ENCODE measurements at regions not wholly inside any gene's neighbourhood (a gene's known extent, or its start where the extent isn't known, plus 50 kb on each side); places are given as distances from the start of the nearest gene placed in this dataset.
A peak's percentile ranks its signal among the peaks of the same experiment; 100 is the strongest.

DNA sequence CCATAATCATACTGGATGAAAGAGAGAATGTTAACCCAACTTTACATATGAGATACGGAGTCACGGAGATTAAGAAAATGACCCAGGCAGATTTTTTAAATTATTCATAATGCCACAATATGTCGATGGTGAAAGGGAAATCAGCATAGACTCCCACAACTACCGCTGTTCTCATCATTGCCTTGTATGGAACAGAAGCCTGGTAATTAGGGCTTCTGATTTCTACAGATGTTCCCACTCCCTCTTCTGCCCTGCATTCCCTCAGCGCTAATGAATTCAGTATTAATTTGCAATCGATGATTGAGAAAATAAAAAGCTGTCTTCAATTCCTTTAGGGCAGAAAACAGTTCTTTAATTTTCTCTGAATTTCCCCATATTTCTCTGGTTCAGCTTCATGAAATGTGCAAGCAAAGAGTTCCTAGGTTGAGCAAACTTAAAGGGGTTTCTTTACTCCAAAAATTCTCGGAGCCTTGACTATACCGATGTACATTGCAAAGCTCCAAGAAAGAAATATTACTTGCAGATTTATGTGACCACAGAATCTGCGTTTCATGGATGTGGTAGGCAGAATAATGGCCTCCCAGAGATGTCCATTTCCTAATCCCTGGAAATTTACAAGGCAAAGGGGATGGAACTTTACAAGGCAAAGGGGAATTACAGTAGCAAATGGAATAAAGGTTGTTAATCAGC, 134.9 kb upstream of the ZC3H12C start:
- Histone ChIP-seq H3K27ac (ENCODE audit: low read depth) (no peak overlapping the region), H3K9me2 (ENCODE audit: insufficient read depth) (peaks cover 14% of the 10 kb centered on the region; the same call in 1 of the 2 replicates), H3K27me3 (ENCODE audit: insufficient read depth) (no peaks in the 10 kb centered on the region), H3K4me3 (no peak overlapping the region), H2AFZ (0 out of 2 replicates have a peak overlapping the region, but pooled peaks have one; percentile 3), H3K79me2 (replicated peaks; ENCODE audit: insufficient read depth) (no peaks in the 10 kb centered on the region), H3K4me2 (no peak overlapping the region), H3K4me1 (ENCODE audit: insufficient read depth) (peaks cover 4% of the 10 kb centered on the region; the same call in 1 of the 2 replicates), H3F3A (replicated peaks; ENCODE audit: low read depth) (no peaks in the 10 kb centered on the region), H3K36me3 (ENCODE audit: insufficient read depth) (no peaks in the 10 kb centered on the region), H4K20me1 (replicated peaks; ENCODE audit: insufficient read depth) (no peaks in the 10 kb centered on the region)
- H3K27me3 Mint-ChIP-seq (ENCODE audit: insufficient read depth, low read depth, poor library complexity), result no peaks in the 10 kb centered on the region
- H3K36me3 Mint-ChIP-seq (ENCODE audit: low read depth), result no peaks in the 10 kb centered on the region; the same call in 2 of the 3 replicates
- no peak overlapping the region for H3K27ac Mint-ChIP-seq
- H3K4me3 Mint-ChIP-seq, result no peak overlapping the region
- DNase-seq (ENCODE audit: low spot score) (no peak), ATAC-seq (no peak)
- TF ChIP-seq EZH2 (IDR thresholded peaks at IDR 0.05; ENCODE audit: low read depth, unreplicated experiment) (no peak), NANOG (IDR thresholded peaks at IDR 0.05; ENCODE audit: borderline replicate concordance) (no peak), STAT1 (IDR thresholded peaks at IDR 0.05; ENCODE audit: unreplicated experiment) (no peak), ZNF331 (CRISPR knock-in tag; IDR thresholded peaks at IDR 0.05; ENCODE audit: low read depth) (no peak), JUNB (IDR thresholded peaks at IDR 0.05; ENCODE audit: unreplicated experiment) (no peak), POLR2AphosphoS5 (IDR thresholded peaks at IDR 0.05; ENCODE audit: low read depth) (no peak), EZH2phosphoT487 (IDR thresholded peaks at IDR 0.05; ENCODE audit: unreplicated experiment) (no peak)
- TF ChIP-seq, protein P1, sequence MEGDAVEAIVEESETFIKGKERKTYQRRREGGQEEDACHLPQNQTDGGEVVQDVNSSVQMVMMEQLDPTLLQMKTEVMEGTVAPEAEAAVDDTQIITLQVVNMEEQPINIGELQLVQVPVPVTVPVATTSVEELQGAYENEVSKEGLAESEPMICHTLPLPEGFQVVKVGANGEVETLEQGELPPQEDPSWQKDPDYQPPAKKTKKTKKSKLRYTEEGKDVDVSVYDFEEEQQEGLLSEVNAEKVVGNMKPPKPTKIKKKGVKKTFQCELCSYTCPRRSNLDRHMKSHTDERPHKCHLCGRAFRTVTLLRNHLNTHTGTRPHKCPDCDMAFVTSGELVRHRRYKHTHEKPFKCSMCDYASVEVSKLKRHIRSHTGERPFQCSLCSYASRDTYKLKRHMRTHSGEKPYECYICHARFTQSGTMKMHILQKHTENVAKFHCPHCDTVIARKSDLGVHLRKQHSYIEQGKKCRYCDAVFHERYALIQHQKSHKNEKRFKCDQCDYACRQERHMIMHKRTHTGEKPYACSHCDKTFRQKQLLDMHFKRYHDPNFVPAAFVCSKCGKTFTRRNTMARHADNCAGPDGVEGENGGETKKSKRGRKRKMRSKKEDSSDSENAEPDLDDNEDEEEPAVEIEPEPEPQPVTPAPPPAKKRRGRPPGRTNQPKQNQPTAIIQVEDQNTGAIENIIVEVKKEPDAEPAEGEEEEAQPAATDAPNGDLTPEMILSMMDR (conservative IDR thresholded peaks at IDR 0.05; ENCODE audit: low read depth in 2 of 2), result no peak
- TF ChIP-seq, protein P2, sequence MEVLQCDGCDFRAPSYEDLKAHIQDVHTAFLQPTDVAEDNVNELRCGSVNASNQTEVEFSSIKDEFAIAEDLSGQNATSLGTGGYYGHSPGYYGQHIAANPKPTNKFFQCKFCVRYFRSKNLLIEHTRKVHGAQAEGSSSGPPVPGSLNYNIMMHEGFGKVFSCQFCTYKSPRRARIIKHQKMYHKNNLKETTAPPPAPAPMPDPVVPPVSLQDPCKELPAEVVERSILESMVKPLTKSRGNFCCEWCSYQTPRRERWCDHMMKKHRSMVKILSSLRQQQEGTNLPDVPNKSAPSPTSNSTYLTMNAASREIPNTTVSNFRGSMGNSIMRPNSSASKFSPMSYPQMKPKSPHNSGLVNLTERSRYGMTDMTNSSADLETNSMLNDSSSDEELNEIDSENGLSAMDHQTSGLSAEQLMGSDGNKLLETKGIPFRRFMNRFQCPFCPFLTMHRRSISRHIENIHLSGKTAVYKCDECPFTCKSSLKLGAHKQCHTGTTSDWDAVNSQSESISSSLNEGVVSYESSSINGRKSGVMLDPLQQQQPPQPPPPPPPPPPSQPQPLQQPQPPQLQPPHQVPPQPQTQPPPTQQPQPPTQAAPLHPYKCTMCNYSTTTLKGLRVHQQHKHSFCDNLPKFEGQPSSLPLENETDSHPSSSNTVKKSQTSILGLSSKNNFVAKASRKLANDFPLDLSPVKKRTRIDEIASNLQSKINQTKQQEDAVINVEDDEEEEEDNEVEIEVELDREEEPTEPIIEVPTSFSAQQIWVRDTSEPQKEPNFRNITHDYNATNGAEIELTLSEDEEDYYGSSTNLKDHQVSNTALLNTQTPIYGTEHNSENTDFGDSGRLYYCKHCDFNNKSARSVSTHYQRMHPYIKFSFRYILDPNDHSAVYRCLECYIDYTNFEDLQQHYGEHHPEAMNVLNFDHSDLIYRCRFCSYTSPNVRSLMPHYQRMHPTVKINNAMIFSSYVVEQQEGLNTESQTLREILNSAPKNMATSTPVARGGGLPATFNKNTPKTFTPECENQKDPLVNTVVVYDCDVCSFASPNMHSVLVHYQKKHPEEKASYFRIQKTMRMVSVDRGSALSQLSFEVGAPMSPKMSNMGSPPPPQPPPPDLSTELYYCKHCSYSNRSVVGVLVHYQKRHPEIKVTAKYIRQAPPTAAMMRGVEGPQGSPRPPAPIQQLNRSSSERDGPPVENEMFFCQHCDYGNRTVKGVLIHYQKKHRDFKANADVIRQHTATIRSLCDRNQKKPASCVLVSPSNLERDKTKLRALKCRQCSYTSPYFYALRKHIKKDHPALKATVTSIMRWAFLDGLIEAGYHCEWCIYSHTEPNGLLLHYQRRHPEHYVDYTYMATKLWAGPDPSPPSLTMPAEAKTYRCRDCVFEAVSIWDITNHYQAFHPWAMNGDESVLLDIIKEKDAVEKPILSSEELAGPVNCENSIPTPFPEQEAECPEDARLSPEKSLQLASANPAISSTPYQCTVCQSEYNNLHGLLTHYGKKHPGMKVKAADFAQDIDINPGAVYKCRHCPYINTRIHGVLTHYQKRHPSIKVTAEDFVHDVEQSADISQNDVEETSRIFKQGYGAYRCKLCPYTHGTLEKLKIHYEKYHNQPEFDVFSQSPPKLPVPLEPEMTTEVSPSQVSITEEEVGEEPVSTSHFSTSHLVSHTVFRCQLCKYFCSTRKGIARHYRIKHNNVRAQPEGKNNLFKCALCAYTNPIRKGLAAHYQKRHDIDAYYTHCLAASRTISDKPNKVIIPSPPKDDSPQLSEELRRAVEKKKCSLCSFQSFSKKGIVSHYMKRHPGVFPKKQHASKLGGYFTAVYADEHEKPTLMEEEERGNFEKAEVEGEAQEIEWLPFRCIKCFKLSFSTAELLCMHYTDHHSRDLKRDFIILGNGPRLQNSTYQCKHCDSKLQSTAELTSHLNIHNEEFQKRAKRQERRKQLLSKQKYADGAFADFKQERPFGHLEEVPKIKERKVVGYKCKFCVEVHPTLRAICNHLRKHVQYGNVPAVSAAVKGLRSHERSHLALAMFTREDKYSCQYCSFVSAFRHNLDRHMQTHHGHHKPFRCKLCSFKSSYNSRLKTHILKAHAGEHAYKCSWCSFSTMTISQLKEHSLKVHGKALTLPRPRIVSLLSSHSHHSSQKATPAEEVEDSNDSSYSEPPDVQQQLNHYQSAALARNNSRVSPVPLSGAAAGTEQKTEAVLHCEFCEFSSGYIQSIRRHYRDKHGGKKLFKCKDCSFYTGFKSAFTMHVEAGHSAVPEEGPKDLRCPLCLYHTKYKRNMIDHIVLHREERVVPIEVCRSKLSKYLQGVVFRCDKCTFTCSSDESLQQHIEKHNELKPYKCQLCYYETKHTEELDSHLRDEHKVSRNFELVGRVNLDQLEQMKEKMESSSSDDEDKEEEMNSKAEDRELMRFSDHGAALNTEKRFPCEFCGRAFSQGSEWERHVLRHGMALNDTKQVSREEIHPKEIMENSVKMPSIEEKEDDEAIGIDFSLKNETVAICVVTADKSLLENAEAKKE (CRISPR knock-in tag; IDR thresholded peaks at IDR 0.05), result no peak
- H3K4me1 Mint-ChIP-seq, result peaks cover 22% of the 10 kb centered on the region
- H3K9me3 Mint-ChIP-seq, result no peaks in the 10 kb centered on the region
